Thyroid gland (tissue), 4 donors: ENCODE measurements at regions not wholly inside any gene's neighbourhood (a gene's known extent, or its start where the extent isn't known, plus 50 kb on each side); places are given as distances from the start of the nearest gene placed in this dataset.

ENCODE experiments used
- CTCF ChIP-seq, 6 experiments: fragments of 200-600 bp in 3 of 6; fragments of 450-650 bp in 3 of 6; sonication (generic) in 3 of 6; IDR thresholded peaks; one replicate each; pipeline ENCODE4 v1.5.1; 2016 to 2019; ENCODE audit warnings: antibody characterized with exemption in 6 of 6, mild to moderate bottlenecking in 2 of 6, inconsistent platforms in 1 of 6, moderate library complexity in 1 of 6
- POLR2A ChIP-seq, 2 donors: fragments of 450-650 bp; IDR thresholded peaks; one replicate each; pipeline ENCODE4 v1.6.1; 2017; ENCODE audit warnings: antibody characterized with exemption in 2 of 2, mild to moderate bottlenecking in 2 of 2, moderate library complexity in 1 of 2

- no peak for TF ChIP-seq CTCF (IDR thresholded peaks at IDR 0.05)
- no peak for TF ChIP-seq POLR2A (IDR thresholded peaks at IDR 0.05)
These were observed 151.6 kb upstream of the ZNF337 start for GRCh38 chr20:25848222-25848621.
